NCI-H748 (cell line): ENCODE measurements at regions not wholly inside any gene's neighbourhood (a gene's known extent, or its start where the extent isn't known, plus 50 kb on each side); places are given as distances from the start of the nearest gene placed in this dataset.
"Not testable (repeated sequence)": the region's sequence is repeated elsewhere in the genome, so short reads cannot be mapped to it uniquely, and the experiment has no call there.

Experiments used
- DNase-seq: peaks from one replicate; lab custom pipeline; 2025; ENCODE audit not compliant: unreplicated experiment; lab: John Stamatoyannopoulos, UW

DNA sequence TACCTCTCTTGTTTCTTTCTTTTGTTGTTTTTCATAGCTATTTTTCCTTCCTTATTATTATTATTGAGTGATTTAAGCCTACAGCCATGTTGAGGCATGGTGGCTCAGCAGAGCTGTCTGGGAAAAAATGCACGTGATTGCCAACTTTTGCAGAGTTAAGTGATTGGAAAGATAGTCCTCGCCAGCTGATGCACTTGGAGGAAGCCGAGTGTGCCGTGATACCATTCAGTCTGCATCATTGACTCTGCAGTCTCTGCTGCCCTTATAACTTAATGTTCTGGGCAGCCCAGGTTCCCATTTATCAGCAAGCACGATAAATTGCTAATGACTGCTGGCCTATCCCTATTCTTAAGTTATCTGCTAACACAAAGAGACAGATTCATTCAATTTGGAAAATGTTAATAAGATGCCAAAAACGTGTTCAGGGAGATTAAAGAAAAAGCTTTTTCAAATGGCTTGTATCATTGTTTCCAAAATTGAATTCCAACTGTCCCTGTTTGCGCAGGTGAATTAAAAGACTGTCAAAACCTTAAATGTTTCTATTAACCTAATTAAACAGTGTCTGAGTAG lies 232.9 kb upstream of the NPY start:
- no peak for DNase-seq

DNA sequence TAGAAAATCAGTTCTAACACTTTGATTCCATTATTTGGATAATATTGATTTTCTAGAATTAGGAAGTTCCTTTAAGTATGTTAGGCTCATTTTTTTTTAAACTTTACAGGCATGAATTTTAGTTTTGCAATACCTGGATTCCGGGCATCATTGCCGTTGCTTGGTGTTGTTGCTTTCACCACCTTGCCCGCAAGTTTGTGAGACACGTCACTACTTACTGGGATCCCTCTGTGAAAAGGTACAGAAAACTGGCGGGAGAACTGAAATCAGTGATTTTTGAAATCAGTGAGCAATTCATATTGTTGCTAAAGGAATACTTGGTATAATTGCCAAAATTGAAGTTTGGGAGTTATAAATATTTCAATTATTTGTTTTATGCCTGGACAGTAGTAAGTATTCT lies 232.3 kb upstream of the NPY start:
- DNase-seq, result no peak

DNA sequence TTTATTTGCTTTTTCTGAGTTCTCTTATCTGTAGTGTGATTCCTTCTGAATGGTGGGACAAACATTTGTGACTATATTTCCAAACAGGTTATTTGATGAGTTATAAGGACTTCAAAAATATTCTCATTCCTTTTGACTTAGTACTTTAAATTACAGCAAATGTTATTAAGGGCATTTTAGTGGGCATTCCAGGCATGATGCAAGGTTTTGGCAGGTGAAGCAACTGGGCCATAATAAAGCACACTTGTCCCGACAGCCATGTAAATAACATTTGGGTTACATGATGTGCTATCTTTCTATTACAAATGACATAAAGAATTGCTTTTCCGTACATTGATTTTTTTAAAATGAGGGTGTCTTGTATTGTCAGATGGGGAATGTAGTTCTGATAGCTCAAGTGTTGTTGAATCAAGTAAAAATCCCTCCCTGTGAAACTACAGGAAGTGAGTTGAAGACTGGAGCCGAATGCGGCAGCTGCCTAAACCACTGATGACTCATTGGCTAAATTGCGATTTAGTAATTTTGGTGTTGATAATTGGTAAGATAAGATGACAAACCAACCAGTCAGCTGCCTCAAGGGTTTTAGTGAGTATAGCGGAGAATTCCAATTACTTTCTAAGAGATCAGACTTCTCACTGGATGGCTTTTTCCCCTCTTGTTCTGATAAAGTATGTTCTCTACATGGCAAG lies 231.3 kb upstream of the NPY start:
- peak; percentile 44 for DNase-seq

DNA sequence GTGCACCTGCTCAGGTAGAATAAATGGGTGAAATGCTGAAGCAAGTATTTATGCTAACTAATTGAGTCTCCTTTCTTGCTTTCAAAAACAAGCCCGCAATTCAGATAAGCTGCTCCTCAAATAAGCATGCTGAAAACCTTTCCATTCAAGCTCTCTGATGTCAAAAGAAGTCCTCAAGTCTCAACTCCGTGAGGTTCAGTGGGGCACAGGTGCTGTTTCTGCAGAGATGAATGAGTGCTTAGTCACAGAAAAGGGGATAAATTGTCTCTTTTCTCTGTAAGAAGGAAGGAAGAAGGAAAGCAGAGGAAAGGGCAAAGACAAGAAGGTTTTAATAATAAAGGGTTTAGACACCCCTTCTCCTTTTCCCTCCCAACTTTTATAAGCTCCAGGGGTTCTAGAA lies 229.8 kb upstream of the NPY start:
- no peak for DNase-seq

DNA sequence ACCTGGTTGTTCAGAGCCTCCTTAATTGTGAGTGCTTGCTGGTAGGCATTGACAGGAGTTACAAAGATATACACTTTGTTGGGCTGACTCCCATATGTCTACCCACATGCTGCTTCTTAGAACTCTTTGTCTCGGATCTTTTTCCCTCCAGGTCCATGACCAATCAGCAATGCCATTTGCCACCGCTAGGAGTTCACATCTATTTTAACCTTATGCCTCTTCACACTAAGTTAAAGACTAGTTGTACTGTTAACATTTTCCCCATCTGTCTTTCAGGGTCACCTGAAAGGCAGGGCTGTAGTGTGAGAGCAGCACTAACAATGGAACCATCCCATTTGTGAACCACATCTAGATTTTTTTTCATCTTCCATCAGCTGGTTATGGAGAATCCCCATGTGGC lies 226.7 kb upstream of the NPY start:
- no peak for DNase-seq

DNA sequence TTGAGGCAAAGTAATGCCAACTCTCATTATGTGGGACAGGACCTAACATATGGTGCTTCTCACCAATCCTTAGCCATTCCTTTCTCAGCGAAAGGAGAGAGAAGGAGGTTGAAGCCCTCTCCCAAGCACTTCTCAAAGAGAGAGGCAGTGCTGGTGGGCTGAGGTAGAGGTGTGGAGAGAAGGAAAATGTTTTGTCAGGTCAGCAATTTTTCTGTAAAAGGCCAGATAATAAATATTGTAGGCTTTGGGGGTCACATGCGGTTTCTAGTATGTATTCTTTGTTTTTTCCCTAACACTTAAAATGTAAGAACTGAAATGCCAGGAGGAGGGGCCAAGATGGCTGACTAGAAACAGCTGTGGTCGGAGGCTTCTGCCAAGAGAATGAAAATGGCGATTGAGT lies 225.0 kb upstream of the NPY start:
- no peak for DNase-seq

DNA sequence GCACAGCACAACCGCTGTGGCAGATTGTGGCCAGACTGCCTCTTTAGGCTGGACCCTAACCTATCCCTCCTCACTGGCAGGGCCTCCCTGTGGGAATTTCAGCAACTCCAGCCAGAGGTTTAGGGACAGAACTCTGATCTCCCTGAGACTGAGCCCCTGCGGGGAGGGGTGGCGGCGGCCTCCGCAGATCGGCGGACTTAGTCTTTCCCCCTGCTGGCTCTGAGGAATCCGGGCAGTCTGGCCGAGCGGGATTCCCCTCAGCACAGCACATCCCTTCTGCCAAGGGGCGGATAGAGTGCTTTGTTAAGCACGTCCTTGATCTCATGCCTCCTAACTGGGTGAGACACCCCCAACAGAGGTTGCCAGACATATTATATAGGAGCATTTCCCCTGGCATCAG lies 224.2 kb upstream of the NPY start:
- DNase-seq, result no peak

DNA sequence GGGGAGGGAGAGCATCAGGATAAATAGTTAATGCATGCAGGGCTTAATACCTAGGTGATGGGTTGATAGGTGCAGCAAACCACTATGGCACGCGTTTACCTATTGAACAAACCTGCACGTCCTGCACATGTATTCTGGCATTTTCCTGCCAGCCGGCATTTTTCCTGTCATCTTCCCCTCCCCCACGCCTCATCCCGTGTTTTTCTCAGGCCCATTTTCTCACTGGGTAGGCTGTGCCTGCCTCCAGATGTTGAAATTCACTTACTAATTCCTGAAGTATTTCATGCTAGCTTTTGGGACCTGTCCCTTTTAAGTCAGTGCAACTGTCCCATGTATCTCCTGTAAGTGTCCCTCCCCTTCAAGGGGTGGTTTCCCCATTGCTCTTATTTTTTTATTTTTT lies 220.3 kb upstream of the NPY start:
- DNase-seq, result no peak

DNA sequence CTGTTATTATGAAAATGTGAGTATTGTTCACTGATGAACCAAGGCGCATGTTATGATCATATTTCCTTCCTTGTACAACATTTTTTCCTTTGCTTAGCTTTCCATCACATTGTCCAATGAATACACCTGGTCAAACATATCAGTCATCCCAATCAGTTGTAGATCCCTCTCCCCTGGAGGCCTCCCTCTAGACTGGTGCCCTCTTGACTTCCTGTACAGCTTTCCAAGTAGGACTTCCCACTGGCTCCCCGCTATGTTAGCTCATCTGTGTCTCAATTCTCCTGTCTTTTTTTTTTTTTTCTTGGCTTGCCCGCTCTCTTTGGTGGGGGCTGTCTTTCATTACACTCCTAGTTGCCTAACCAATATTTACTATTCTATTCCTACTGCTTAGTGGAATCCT lies 214.2 kb upstream of the NPY start:
- DNase-seq, result no peak

DNA sequence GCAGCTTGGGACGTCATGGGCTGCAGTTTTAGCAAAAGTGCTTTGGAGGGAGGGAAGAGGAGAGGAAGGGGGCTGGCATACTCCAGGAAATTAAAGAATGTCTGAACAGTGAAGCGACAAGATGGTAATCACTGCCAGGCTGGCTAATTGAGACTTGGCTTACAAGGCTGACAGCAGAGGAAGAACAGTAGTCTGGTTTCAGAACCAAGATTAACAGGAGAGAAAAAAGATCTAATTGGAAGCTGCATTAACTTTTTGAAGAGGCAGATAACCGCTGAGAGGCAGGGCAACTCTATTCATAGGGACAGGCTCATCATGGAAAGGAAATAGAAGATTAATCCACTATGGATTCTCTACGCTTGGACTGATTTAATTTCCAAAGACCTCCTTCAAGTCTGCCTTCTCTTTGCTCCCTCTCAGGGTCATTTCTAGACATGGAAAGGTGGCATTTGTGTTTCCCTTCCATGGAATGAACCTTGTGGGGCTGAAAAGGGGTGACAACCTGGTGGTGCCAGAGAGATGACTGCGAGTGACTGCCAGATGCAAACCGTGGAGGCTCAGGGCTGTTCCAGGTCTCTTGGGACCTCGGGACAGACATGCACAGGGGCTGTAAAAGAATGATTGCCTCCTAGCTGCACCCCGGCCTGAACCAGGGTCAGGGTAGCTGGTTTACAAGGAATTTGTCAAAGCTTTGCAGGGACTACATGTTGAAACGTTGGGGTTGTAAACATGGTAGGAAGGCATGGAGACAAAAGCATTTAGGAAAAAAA lies 210.2 kb upstream of the NPY start:
- no peak for DNase-seq

DNA sequence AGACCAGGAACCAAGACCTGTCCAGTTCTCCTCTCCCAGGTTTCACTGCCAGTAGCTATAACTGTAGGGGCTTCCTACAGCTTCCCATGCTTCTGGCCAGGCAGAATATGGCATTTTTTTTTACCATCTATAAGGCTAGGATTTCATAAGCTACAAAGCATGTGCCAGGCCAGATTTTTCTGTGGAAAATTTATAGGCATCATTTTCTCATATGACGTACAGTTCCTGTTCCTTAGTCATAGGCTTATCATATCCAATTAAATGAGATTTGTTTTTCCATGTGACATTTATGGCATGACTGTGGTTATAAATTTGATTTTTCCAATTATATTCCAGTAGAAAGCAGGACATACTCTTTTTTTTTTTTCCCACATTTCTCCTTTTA lies 208.6 kb upstream of the NPY start:
- no peak for DNase-seq

DNA sequence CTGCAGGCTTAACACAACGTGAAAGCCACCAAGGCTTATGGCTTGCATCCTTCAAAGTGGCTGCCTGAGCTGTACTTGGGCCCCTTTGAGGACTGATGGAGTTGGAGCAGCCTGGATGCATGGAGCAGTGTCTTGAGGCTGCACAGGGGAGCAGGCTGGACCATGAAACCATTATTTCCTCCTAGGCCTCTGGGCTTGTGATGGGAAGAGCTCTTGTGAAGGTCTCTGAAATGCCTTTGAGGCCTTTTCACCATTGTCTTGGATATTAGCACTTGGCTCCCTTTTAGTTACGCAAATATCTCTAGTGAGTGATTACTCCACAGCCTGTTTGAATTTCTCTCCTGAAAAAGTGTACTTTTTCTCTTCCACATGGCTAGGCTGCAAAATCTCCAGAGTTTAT lies 201.2 kb upstream of the NPY start:
- no peak for DNase-seq

DNA sequence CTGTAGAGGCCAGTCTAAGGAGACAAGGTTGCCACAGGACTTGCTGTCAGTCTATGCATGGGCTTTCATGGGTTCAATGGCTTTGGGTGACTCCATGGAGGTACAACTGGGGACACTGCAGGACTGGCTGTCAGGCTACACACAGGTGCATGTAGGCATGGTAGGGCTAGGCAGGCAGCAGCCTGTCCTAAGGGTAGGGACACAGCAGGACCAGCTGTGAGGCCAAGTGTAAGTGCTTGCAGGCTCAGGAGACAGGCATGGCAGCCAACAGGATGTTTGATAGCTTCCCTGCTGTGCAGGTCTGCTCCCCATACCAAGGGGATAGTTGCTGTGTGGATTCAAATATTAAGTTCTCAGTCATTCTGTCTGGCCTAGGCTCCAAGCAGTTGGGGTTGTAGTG lies 181.0 kb upstream of the NPY start:
- no peak for DNase-seq

DNA sequence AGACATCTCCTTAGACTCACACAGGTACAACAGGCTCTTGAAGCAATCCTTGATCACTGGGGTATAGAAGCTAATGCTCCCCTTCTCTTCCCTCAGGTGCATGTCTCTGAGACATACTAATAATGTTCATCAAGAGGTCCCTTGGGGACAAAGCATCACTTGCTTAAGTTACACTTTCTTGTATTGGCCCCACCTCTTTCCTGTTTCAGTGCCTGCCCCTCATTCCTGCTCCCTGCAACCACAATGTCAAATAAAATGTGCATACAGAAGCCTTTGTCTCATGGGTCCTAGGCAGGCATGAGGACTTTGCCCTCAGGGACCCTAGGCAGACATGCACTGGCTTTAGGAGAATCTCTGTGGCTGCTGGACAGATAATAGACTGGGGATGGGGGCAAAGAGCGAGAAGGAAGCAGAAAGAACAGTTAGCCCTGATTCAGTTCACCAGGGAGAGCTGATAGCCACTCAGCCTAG lies 175.0 kb upstream of the NPY start:
- DNase-seq, result no peak

DNA sequence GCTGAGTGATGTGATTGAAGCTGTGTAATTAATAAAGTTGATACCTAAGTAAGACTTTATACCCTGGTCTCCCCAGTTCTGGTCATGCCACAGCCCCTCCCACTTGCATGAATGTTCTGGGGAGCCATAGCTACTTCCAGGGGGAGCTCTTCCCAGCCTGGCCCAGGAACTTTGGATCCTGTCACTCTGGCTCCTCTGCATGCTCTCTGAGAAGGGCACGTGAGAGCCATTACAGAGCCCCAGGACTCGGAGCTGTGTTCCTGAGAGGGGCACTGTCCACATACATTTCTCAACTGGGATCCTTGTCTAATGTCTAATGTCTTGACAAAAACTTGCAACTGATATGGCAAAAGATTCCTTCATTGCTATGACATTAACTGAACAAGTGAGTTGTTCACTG lies 173.9 kb upstream of the NPY start:
- no peak for DNase-seq

DNA sequence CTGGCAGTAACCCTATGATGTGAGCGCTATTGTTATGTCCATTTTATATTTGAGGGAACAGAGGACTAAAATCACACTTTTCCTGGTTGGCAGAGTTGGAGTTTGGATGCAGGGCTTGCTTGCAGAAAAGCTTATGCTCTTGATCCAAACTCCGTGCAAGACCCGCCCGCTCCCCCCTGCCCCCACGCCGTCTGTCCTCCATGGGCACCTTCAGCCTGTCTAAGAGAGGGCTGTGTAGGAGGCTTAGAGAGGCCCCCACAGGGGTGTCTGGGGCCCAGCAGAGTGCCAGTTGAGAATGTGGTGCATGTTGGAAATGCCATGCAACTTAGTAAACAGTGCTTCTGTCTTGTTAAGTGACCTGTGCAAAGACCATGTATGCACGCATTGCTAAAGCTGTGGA lies 170.5 kb upstream of the NPY start:
- no peak for DNase-seq

DNA sequence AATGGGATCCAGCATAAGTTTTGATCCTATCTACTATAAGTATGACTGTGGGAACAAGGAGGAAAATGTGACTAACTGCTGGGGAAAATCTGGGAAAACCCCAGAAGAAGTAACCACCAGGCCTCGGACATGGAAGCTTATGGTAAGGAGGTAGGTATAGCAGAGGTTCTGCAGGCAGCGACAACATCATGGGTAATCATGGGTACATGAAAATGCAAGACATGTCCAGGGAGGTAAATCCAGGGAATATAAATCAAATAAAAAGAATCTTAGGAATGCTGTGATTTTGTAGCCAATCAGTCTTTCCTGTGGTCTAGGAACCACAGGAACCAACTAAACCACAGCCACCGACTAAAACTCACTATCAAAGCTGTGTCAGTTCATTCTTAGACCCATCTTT lies 168.3 kb upstream of the NPY start:
- DNase-seq, result no peak

DNA sequence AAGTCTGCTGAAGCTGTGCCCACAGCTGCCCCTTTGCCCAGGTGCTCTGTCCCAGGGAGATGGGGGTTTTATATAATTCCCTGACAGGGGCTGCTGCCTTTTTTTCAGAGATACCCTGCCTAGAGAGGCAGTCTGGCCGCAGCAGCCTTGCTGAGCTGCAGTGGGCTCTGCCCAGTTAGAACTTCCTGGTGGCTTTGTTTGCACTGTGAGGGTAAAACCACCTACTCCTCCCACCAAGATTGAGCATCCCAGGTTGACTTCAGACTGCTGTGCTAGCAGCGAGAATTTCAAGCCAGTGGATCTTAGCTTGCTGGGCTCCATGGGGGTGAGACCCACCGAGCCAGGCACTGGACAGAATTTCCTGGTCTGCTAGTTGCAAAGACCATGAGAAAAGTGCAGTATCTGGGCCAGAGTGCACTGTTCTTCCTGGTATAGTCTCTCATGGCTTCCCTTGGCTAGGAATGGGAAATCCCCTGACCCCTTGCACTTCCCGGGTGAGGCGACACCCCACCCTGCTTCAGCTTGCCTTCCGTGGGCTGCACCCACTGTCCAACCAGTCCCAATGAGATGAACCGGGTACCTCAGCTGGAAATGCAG lies 166.0 kb upstream of the NPY start:
- DNase-seq, result not testable (repeated sequence)

DNA sequence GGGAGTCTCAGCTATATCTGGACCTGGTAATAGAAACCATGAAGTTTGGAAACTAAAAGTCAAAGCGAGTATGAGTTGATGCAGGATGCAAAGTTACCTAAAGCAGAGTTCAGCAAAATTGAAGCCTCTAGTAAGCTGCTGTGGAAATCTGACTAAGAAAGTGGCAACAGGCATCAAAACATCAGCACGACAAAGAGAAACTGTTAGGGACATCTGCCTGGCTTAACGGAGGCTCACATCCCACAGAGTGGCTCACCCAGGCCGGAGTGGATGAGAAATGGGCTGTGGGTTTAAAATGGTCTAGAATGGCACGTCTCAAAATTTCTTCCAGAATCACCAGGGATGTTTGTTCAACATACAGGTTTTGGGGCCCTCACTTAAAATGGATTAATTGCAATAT lies 164.1 kb upstream of the NPY start:
- no peak for DNase-seq

DNA sequence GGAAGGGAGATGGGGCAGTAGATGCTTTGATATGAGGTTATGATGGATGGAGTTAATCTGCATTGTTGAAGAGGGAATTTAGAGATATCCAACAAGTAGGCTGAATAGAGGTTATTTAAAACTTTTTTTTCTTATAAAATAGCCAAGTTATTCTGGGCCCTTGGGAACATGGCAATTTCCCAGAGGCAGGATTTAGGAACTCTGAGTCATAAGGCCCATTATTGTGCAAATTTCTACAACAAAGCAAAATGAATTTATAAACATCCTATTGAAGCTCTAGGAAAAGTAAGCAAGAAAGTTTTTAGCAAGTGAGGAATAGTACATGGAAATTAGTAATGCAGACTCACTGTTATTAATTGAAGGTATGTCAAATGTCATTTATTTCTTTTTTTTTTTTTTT lies 160.9 kb upstream of the NPY start:
- DNase-seq, result no peak

DNA sequence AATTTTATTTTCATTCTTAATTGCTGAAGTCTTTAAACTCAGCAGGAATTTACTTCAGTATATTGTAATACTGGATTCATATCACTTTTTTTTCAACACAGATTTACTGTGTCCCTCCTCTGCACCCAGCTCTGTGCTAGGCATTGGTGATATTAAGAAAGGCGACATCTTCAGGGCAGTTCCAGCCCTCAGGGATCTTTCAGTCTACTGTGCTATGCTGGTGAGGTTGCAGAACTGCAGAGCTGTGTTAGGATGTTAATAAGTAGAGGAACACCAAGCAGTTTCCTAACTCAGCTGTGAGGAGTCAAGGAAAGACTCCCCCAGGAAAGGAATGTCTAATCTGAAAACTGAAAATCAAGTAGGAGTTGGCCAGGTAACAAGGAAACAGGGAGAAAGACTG lies 158.2 kb upstream of the NPY start:
- no peak for DNase-seq

DNA sequence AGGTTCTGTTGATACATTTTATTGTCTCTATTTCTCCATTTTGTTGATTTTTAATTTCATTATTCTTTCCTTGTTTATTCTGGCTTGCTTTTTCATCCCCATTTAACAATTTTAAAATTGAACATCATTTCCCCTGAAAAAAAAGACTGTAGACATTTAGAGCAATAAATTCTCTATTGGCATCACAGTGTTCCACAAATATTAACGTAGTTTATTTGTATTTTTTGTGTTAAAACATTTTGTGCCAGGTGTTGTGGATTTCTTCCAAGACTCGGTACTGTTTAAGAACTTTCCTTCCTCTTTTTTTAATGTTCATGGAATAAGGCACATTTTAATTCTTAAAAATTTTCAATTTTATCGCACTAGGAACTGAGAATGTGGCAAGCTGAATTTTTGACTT lies 156.1 kb upstream of the NPY start:
- DNase-seq, result no peak
